Activated naive CD4-positive, alpha-beta T cell treated with anti-CD3 and anti-CD28 coated beads for 36 hours (primary cell): ENCODE measurements at regions not wholly inside any gene's neighbourhood (a gene's known extent, or its start where the extent isn't known, plus 50 kb on each side); places are given as distances from the start of the nearest gene placed in this dataset.
"Not testable (repeated sequence)": the region's sequence is repeated elsewhere in the genome, so short reads cannot be mapped to it uniquely, and the experiment has no call there.

ENCODE experiments used
- CTCF ChIA-PET: fragments of 350-600 bp; sonication (Branson Sonifier 250); formaldehyde crosslinking; loops from one replicate; lab custom pipeline; 2021; ENCODE audit warnings: antibody characterized with exemption; lab: Charles Lee
- DNase-seq: peaks from one replicate; pipeline ENCODE4 v3.0.0-alpha.2; 2020
- H3K27ac Mint-ChIP-seq: one replicate; pipeline ENCODE4 v1.8.0; 2021; ENCODE audit warnings: mild to moderate bottlenecking, mixed read lengths
- H3K27me3 Mint-ChIP-seq: one replicate; pipeline ENCODE4 v1.8.0; 2021; ENCODE audit warnings: low read depth, mixed read lengths
- H3K36me3 Mint-ChIP-seq: one replicate; pipeline ENCODE4 v1.8.0; 2021; ENCODE audit warnings: low read depth, mixed read lengths
- H3K4me1 Mint-ChIP-seq: one replicate; pipeline ENCODE4 v1.8.0; 2021; ENCODE audit warnings: low read depth, mixed read lengths
- H3K4me3 Mint-ChIP-seq: one replicate; pipeline ENCODE4 v1.8.0; 2021; ENCODE audit warnings: mild to moderate bottlenecking, moderate library complexity, mixed read lengths
- H3K9me3 Mint-ChIP-seq: one replicate; pipeline ENCODE4 v1.8.0; 2021; ENCODE audit warnings: mixed read lengths
- intact Hi-C: fragments of 100-400 bp; cut with micrococcal nuclease; formaldehyde crosslinking; loops from one replicate; pipeline ENCODE4 v1.15.1; 2023

DNA sequence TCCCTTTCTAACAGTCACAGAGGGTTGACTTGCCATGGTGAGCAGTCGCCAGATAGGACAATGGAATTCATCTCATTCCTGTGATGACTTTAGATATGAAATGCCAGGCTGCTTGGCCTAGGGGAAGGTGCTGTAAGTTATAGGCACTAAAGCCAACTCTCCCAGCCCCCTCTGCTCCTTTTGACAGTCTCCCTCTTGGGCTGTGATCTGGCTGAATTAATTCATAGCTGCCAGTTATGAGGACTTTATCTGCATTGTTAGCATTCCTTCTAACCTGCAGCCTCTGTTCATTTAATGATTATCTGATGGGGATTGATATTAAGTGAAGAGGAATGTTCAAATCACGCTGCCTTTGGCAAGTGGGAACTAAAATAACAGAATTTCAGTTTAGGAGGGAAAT lies 427.1 kb upstream of the RASGRP1 start:
- Mint-ChIP-seq H3K27me3 (peaks cover 4% of the 10 kb centered on the region), H3K4me3 (no peak overlapping the region), H3K27ac (peak overlapping the region; percentile 24), H3K4me1 (no peaks in the 10 kb centered on the region), H3K9me3 (no peaks in the 10 kb centered on the region), H3K36me3 (no peaks in the 10 kb centered on the region)
- intact Hi-C loops = no loop called here
- DNase-seq = no peak
- CTCF ChIA-PET = no interaction called here

DNA sequence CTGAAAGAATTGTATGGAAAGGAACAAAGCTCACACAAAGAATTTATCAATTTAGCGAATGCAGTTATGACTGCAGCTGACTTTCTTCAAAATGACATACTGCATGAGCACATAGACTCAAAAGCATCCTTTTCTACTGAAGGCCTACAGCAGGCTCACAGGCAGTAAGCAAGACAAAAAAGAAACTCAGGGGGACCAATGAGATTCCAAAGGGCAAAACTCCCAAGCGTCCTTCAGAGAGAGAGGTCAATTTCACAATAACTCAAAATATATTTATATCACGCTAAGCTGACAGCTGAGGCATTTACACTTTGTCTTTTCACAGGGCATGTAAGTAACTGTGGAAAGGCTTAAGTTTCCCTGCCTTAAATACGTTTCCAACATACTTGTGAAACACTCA lies 427.9 kb upstream of the RASGRP1 start:
- intact Hi-C loops = no loop called here
- H3K4me3 Mint-ChIP-seq = no peak overlapping the region
- CTCF ChIA-PET = no interaction called here
- no peak overlapping the region for H3K27ac Mint-ChIP-seq
- no peaks in the 10 kb centered on the region for H3K4me1 Mint-ChIP-seq
- H3K27me3 Mint-ChIP-seq = peaks cover 4% of the 10 kb centered on the region
- H3K36me3 Mint-ChIP-seq = no peaks in the 10 kb centered on the region
- no peaks in the 10 kb centered on the region for H3K9me3 Mint-ChIP-seq
- DNase-seq = no peak

DNA sequence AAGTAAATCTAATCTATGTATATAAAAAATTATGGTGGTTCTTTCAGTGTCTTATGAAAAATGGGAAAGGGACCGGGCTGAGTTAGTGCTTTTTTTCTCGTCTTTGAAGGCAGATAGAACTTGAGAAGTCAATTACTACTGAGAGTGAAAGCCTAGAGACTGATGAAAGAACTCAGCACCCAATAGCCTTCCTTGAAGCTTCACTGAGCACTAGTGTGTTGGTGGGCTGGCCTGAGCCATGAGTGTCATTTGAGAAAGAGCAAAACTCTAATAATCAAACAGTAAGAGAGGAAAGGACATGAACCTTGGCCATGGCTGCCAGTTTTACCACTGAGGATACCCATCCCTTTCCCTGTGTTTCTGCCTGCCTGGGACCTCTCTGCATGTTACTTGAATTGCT lies 428.3 kb upstream of the RASGRP1 start:
- no peaks in the 10 kb centered on the region for H3K36me3 Mint-ChIP-seq
- peaks cover 4% of the 10 kb centered on the region for H3K27me3 Mint-ChIP-seq
- H3K27ac Mint-ChIP-seq = no peak overlapping the region
- H3K4me1 Mint-ChIP-seq = no peaks in the 10 kb centered on the region
- DNase-seq = no peak
- H3K9me3 Mint-ChIP-seq = no peaks in the 10 kb centered on the region
- CTCF ChIA-PET = no interaction called here
- intact Hi-C loops = no loop called here
- H3K4me3 Mint-ChIP-seq = no peak overlapping the region

DNA sequence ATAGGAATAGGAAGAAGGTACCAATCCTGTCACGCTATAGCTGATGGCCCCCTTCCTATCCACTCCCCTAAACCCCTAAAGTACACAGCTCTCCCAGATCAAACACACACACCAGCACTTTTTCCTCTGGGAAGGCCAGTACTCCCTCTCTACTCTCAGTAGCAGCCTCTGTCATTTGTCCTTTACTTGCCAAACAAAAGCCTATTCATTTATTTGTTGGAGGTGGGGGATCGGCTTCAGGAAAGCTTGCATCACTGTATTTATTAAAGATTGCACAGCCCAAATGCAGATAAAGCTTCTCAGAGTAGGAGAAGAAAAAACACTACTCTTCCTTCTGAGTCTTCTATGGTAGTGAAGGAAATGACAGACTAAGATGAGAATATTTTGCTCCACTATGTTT lies 429.7 kb upstream of the RASGRP1 start:
- no peaks in the 10 kb centered on the region for H3K4me1 Mint-ChIP-seq

DNA sequence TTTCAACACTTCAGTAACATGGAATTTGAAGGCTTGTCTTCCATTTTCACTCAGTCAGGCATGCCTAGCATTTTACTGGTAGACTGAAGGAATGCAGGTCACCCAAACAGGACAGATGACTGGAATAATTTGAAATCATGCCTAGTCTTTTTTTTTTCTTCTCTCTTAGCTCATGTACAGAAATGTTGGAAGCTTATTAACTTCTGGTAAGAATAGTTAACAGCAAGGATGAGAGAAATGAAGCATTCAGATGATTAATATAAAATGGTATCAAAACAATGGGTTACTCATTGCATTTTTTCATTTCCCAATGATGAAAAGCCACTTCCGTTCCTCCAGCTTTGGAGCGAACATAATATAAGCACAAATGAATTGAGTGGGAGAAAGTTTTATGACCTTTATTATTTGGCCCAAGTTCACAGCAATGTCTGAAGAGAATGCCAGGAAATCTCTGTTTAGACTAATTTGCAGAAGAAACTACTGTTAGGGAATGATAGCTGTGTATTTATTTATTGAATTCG lies 431.6 kb upstream of the RASGRP1 start:
- Mint-ChIP-seq H3K27ac (no peak overlapping the region), H3K9me3 (no peaks in the 10 kb centered on the region), H3K27me3 (peaks cover 4% of the 10 kb centered on the region), H3K4me3 (no peak overlapping the region), H3K36me3 (no peaks in the 10 kb centered on the region), H3K4me1 (no peaks in the 10 kb centered on the region)
- DNase-seq = no peak
- intact Hi-C loops = no loop called here
- CTCF ChIA-PET = interaction anchor here (0.6 kb wide), 1 partner anchor 704 kb away, joined by 3 read pairs; no protein-coding TSS in a partner anchor

More for the DNA sequence above, 429.7 kb upstream of the RASGRP1 start:
- DNase-seq = no peak
- H3K27me3 Mint-ChIP-seq = peaks cover 4% of the 10 kb centered on the region
- H3K9me3 Mint-ChIP-seq = no peaks in the 10 kb centered on the region
- intact Hi-C loops = no loop called here
- CTCF ChIA-PET = no interaction called here
- no peaks in the 10 kb centered on the region for H3K36me3 Mint-ChIP-seq
- H3K4me3 Mint-ChIP-seq = no peak overlapping the region
- no peak overlapping the region for H3K27ac Mint-ChIP-seq

DNA sequence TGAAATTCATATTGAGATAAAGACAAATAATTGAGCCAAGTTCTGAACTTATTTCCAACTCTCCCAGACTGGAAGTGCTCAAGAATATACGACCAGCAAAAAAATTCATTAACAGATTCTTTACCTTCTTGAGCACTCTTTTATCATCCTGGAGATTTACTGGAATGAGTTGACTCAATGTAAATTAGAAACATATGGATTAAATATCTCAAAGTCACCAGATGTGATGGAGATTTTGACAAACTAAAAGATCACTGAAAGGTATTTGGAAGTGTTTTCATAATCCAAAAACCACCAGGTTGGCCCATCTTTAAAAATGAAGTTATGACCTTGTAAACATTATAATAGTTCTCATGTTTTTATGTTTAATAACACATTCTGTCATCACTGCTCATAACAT lies 433.2 kb upstream of the RASGRP1 start:
- intact Hi-C loops = no loop called here
- Mint-ChIP-seq H3K36me3 (no peaks in the 10 kb centered on the region), H3K9me3 (peaks cover under 1% of the 10 kb centered on the region), H3K27me3 (peaks cover 4% of the 10 kb centered on the region), H3K4me3 (no peak overlapping the region), H3K4me1 (no peaks in the 10 kb centered on the region), H3K27ac (no peak overlapping the region)
- CTCF ChIA-PET = interaction anchor here (0.7 kb wide), 1 partner anchor 142 kb away, joined by 3 read pairs; no protein-coding TSS in a partner anchor
- DNase-seq = no peak

DNA sequence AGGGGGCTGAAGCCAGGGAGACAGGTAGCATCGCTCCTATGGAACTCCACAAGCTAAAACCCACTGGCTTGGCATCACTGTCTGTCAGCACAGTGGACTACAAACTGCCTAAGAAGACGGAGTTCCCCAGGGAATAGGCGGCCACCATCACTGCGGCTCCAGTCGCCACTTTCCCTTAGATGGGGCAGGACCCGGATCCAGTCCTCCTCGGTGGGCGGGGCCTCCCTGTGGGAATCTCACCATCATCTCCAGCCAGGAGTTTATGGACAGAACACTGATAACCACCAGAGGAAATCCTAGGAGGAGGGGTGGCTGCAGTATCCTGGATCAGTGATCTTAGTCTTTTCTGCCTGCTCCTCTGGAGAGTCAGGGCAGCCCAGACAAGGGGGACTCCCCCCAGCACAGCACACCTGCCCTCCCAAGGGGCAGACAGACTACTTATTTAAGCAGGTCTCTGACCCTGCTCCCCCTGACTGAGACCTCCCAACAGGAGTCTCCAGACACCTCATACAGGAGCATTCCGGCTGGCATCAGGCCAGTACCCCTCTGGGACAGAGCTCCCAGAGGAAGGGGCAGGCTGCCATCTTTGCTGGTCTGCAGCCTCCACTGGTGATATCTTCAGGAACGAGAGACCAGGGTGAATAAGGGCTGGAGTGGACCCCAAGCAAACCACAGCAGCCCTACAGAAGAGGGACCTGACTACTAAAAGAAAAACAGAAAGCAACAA lies 435.6 kb upstream of the RASGRP1 start:
- intact Hi-C loops = no loop called here
- Mint-ChIP-seq H3K27ac (no peak overlapping the region), H3K9me3 (peaks cover 2% of the 10 kb centered on the region), H3K27me3 (peaks cover 4% of the 10 kb centered on the region), H3K4me3 (no peak overlapping the region), H3K36me3 (no peaks in the 10 kb centered on the region), H3K4me1 (no peaks in the 10 kb centered on the region)
- CTCF ChIA-PET = no interaction called here
- DNase-seq = no peak

DNA sequence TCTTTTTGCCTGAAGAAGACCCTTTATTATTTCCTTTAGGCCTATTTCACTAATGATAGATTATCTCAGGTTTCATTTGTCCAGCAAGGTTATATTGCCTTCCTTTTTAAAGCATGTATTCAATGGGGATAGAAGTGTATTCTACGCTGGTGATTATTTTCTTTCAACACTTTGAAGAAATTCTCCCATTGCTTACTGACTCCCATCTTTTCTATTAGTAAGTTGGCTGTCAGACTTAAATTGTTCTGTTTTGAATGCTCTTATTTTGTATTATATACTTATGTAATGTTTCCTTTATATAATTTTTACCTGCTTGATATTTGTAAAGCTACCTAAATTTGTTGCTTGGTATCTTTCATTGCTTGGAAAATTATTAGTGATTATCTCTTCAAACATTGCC lies 445.1 kb upstream of the RASGRP1 start:
- peaks cover 22% of the 10 kb centered on the region for H3K9me3 Mint-ChIP-seq
- intact Hi-C loops = no loop called here
- no peak for DNase-seq
- CTCF ChIA-PET = no interaction called here
- H3K27me3 Mint-ChIP-seq = no peaks in the 10 kb centered on the region
- H3K4me1 Mint-ChIP-seq = no peaks in the 10 kb centered on the region
- peaks cover 4% of the 10 kb centered on the region for H3K36me3 Mint-ChIP-seq
- no peak overlapping the region for H3K4me3 Mint-ChIP-seq
- no peak overlapping the region for H3K27ac Mint-ChIP-seq

DNA sequence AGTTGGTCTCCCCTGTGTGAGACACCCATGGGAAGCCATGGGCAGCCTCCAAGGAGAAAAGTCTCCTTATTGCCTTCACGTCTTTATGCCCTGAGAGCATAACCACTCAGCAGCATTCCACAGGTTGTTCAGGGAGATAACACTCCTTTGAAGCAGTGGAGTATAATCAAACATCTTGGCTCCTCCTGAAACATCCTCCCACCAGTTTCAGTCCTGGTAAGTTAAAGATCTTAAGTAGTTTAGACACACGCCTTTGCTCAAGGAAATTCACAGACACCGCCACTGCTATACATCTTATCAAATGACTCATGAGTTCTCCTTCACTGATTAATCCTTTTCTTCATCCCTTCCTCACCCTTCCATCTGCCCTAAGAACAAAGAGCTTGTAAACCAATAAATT lies 446.5 kb upstream of the RASGRP1 start:
- intact Hi-C loops, H3K4me3 Mint-ChIP-seq, CTCF ChIA-PET, H3K27me3 Mint-ChIP-seq, H3K4me1 Mint-ChIP-seq, H3K27ac Mint-ChIP-seq, H3K36me3 Mint-ChIP-seq, DNase-seq: not testable (repeated sequence)
- peaks cover 20% of the 10 kb centered on the region for H3K9me3 Mint-ChIP-seq

DNA sequence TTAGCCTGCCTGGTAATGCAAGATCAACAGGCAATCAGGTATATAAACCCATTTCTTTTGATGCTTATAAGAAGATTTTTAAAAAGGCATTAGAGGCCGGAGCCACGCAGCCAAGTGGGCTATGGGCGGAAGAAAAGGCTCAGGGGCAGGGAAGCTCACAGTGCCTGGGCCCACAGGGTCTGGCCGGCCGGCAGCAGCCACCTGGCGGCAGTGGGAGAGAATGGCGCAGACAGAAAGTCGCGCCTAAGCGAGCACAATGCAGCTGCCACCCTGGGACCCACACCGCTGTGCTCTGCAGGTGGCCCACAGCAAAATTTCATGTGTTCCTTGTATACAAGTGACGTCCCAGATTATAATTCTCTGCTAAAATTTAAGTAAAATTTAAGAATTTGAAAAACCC lies 448.6 kb upstream of the RASGRP1 start:
- CTCF ChIA-PET = no interaction called here
- no peak overlapping the region for H3K27ac Mint-ChIP-seq
- no peaks in the 10 kb centered on the region for H3K4me1 Mint-ChIP-seq
- H3K36me3 Mint-ChIP-seq = peaks cover 4% of the 10 kb centered on the region
- no peak for DNase-seq
- H3K4me3 Mint-ChIP-seq = no peak overlapping the region
- intact Hi-C loops = no loop called here
- H3K27me3 Mint-ChIP-seq = no peaks in the 10 kb centered on the region
- H3K9me3 Mint-ChIP-seq = peaks cover 13% of the 10 kb centered on the region

DNA sequence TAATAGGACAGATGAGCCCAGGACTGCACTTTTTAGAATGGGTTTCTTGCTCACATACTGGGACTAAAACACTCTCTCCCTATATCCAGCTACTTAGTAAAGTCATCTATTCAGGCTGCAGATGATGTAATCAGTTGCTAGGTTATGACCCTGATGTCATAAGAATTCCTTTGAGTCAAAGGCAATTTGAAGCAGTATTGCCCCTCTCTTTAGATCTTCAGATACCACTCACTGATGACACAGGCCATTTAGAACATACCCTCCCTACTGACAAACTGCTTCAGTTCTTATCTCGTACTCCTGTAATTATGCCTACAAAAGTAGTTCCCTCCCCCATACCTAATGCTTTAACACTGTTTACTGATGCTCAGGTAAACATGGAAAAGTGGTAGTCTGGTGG lies 450.1 kb upstream of the RASGRP1 start:
- Mint-ChIP-seq H3K36me3 (peaks cover 4% of the 10 kb centered on the region), H3K9me3 (peaks cover 10% of the 10 kb centered on the region), H3K27me3 (no peaks in the 10 kb centered on the region), H3K4me3 (no peak overlapping the region), H3K4me1 (no peaks in the 10 kb centered on the region), H3K27ac (no peak overlapping the region)
- no peak for DNase-seq
- CTCF ChIA-PET = no interaction called here
- intact Hi-C loops = no loop called here

DNA sequence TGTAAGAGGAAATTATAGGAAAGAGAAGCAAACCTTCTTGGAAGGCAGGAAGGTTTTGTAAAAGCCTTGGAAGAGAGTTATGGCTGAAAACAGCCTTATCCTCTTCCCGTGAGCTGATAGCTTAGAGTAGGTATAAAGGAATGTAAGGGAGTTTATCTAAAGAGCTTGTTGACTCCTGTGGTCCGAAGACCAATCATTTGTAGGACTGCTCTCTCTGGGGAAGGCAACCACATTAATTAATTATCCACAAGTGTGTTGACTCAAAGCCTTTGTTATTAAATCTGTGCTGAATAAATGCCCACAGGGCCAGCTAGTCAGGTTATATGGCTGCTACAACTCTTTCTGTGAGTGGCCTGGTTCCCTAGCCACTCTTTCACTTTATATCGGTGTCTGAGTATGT lies 452.1 kb upstream of the RASGRP1 start:
- CTCF ChIA-PET = no interaction called here
- no peaks in the 10 kb centered on the region for H3K36me3 Mint-ChIP-seq
- H3K4me1 Mint-ChIP-seq = no peaks in the 10 kb centered on the region
- intact Hi-C loops = no loop called here
- H3K9me3 Mint-ChIP-seq = no peaks in the 10 kb centered on the region
- no peak overlapping the region for H3K4me3 Mint-ChIP-seq
- no peak overlapping the region for H3K27ac Mint-ChIP-seq
- no peak for DNase-seq
- no peaks in the 10 kb centered on the region for H3K27me3 Mint-ChIP-seq

DNA sequence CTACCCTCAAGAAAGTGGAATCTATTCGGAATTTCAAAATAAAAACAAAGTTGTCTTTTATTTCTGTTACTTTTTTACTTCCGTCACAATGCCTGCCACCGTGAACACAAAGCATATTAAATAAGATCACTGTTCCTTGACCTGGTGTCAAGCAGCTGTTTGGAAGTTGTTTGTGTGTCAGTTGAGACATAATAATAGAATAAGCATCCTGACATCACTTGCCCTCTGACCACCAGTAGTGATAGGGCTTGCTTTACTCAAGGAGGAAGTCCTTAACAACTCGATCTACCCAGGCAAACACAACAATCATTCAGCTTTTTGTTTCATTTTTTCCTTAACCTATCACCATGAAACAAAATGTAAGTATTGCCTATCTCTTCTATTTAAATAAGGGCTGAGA lies 454.4 kb upstream of the RASGRP1 start:
- no peak for DNase-seq
- no peak overlapping the region for H3K27ac Mint-ChIP-seq
- no peak overlapping the region for H3K4me3 Mint-ChIP-seq
- no peaks in the 10 kb centered on the region for H3K9me3 Mint-ChIP-seq
- CTCF ChIA-PET = no interaction called here
- H3K4me1 Mint-ChIP-seq = no peaks in the 10 kb centered on the region
- H3K36me3 Mint-ChIP-seq = no peaks in the 10 kb centered on the region
- intact Hi-C loops = no loop called here
- no peaks in the 10 kb centered on the region for H3K27me3 Mint-ChIP-seq
